ACC112 (cell line): ENCODE measurements at regions not wholly inside any gene's neighbourhood (a gene's known extent, or its start where the extent isn't known, plus 50 kb on each side); places are given as distances from the start of the nearest gene placed in this dataset.

Experiments used
- H2AFZ ChIP-seq: fragments of 200-600 bp; sonication (generic); one replicate; pipeline ENCODE4 v1.6.0; 2017; ENCODE audit warnings: antibody characterized with exemption, low read length; ENCODE audit not compliant: unreplicated experiment
- H3K27ac ChIP-seq: fragments of 200-600 bp; sonication (generic); 2 replicates; pipeline ENCODE4 v1.5.1; 2014; ENCODE audit warnings: low read depth, mild to moderate bottlenecking, antibody characterized with exemption, low read length, moderate library complexity
- H3K27me3 ChIP-seq: fragments of 200-600 bp; sonication (generic); 2 replicates; pipeline ENCODE4 v1.6.1; 2014; ENCODE audit warnings: mild to moderate bottlenecking, antibody characterized with exemption, low read length, moderate library complexity, mixed read lengths; ENCODE audit not compliant: insufficient read depth
- H3K36me3 ChIP-seq: fragments of 200-600 bp; sonication (generic); 2 replicates; pipeline ENCODE4 v1.6.1; 2016; ENCODE audit warnings: mild to moderate bottlenecking, antibody characterized with exemption, low read length, moderate library complexity, mixed read lengths; ENCODE audit not compliant: insufficient read depth
- H3K4me1 ChIP-seq: fragments of 200-600 bp; sonication (generic); one replicate; pipeline ENCODE4 v1.6.1; 2016; ENCODE audit warnings: low read length, mixed read lengths; ENCODE audit not compliant: insufficient read depth, unreplicated experiment, control insufficient read depth
- H3K4me3 ChIP-seq: fragments of 200-600 bp; sonication (generic); 2 replicates; pipeline ENCODE4 v1.5.1; 2014; ENCODE audit warnings: mild to moderate bottlenecking, low read depth, low read length
- H3K79me2 ChIP-seq: fragments of 200-600 bp; sonication (generic); one replicate; pipeline ENCODE4 v1.6.0; 2016; ENCODE audit warnings: low read length; ENCODE audit not compliant: control insufficient read depth, unreplicated experiment, insufficient read depth

DNA sequence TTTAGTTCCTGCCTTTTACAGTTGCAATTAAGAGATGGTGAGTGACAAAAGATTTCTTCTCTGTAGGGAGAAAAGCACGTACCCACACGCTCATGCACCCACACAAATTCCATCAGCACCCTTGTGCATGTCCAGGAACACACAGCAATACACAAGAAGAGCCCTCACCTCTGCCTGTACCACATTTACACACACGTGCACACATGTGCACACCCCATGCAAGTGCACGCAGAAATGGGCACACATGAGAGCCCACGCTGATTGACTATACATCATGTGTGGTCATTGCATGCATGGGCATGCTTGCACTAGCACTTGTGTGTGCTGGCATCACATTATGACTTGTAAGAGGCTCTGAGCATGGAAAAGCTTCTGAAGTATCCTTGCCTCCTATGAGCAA is 70.5 kb downstream of the SERPINA3 start:
- no peaks in the 10 kb centered on the region for H3K27me3 ChIP-seq
- no peak overlapping the region for H2AFZ ChIP-seq
- no peak overlapping the region for H3K4me3 ChIP-seq
- H3K79me2 ChIP-seq = no peaks in the 10 kb centered on the region
- no peaks in the 10 kb centered on the region for H3K36me3 ChIP-seq
- H3K4me1 ChIP-seq = no peaks in the 10 kb centered on the region
- no peak overlapping the region for H3K27ac ChIP-seq

- Histone ChIP-seq H3K27ac (no peak overlapping the region), H2AFZ (no peak overlapping the region), H3K79me2 (no peaks in the 10 kb centered on the region), H3K27me3 (no peaks in the 10 kb centered on the region), H3K4me3 (no peak overlapping the region), H3K36me3 (no peaks in the 10 kb centered on the region), H3K4me1 (no peaks in the 10 kb centered on the region)
These were observed 69.9 kb downstream of the SERPINA3 start for GRCh38 chr14:94682061-94682516.

- Histone ChIP-seq H3K27ac (no peak overlapping the region), H3K27me3 (no peaks in the 10 kb centered on the region), H3K4me1 (no peaks in the 10 kb centered on the region), H3K79me2 (no peaks in the 10 kb centered on the region), H3K36me3 (no peaks in the 10 kb centered on the region), H3K4me3 (no peak overlapping the region), H2AFZ (no peak overlapping the region)
These were observed 69.3 kb downstream of the SERPINA3 start for GRCh38 chr14:94681300-94682060.

DNA sequence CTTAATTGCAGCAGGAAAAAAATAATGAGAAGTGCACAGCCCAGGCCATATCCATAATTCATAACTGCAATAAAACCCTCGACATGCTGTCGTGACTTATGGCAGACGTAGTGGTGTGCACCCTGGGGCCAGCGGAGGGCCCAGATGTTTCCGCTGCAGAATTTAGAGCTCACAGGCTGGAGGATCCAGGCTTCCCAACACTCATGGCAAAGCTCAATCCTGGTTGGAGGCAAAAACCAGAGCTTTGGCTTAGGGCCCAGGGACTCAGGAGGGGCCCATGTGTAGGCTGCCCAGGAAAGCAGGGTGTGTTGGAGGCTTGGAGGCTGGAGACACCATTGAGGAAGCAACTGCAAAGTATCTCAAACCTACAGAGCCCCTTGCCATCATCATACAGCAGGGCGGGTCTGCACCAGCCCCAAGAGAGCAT is 68.7 kb downstream of the SERPINA3 start:
- Histone ChIP-seq H3K4me3 (no peak overlapping the region), H2AFZ (no peak overlapping the region), H3K36me3 (no peaks in the 10 kb centered on the region), H3K4me1 (no peaks in the 10 kb centered on the region), H3K27me3 (no peaks in the 10 kb centered on the region), H3K27ac (no peak overlapping the region), H3K79me2 (no peaks in the 10 kb centered on the region)

GRCh38 chr14:94679937-94680861 is 68.0 kb downstream of the SERPINA3 start:
- no peak overlapping the region for H3K27ac ChIP-seq
- no peak overlapping the region for H2AFZ ChIP-seq
- no peaks in the 10 kb centered on the region for H3K36me3 ChIP-seq
- H3K27me3 ChIP-seq = no peaks in the 10 kb centered on the region
- no peaks in the 10 kb centered on the region for H3K79me2 ChIP-seq
- H3K4me1 ChIP-seq = no peaks in the 10 kb centered on the region
- H3K4me3 ChIP-seq = no peak overlapping the region

DNA sequence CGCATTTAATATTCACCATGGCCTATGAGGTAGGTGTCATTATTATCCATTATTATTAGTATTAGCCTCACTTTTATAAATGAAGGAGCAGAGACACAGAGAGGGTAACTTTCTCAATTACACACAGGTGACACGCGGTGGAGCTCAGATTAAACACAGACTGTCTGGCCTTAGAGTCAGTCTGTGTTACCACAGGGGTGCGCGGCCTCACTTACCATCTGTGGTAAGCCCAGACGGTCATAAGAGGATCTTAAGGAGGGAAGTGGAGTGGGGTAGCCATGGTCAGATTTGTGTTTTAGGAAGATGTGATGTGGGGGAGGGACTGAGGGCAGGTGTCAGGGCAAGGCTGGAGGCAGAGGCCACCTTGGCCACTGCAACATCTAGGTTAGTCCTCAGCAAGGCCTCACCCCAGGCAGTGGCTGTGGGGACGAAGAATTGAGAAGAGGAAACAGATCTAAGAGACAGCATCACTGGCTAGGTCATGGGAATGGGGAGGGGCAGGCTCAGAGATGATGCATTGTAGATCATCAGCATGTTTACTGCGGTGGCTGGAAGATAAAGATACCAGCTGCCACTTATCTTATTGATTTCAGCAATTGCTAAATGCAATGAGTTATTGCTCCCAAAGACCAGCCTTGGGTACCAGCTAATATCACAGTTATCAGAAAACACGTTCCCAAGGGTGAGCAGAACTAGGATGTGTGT is 67.1 kb downstream of the SERPINA3 start:
- Histone ChIP-seq H3K36me3 (no peaks in the 10 kb centered on the region), H3K27me3 (no peaks in the 10 kb centered on the region), H3K4me1 (peaks cover 2% of the 10 kb centered on the region), H3K27ac (no peak overlapping the region), H3K4me3 (no peak overlapping the region), H3K79me2 (no peaks in the 10 kb centered on the region), H2AFZ (no peak overlapping the region)

DNA sequence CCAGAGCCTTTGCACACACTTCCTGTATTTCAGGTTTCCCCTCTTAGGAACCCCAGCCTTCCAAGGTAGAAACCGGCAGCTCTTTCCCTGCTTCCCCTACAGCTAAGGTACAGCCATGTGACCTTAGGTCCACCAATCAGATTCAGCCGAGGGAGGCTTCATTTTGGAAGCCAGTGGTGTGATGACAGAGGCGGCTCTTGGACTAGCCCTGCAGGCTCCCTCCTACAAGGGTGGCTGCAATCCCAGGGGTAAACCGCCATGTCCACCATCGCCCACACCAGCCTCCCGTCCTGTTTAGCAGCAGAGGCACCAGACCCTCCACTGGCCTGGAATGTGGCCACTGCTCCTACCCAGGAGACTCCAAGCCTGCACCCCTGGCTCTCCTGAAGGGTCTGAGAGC is 65.6 kb downstream of the SERPINA3 start:
- Histone ChIP-seq H3K79me2 (no peaks in the 10 kb centered on the region), H3K27ac (no peak overlapping the region), H3K27me3 (no peaks in the 10 kb centered on the region), H3K36me3 (no peaks in the 10 kb centered on the region), H3K4me1 (peaks cover 11% of the 10 kb centered on the region), H2AFZ (no peak overlapping the region), H3K4me3 (no peak overlapping the region)

DNA sequence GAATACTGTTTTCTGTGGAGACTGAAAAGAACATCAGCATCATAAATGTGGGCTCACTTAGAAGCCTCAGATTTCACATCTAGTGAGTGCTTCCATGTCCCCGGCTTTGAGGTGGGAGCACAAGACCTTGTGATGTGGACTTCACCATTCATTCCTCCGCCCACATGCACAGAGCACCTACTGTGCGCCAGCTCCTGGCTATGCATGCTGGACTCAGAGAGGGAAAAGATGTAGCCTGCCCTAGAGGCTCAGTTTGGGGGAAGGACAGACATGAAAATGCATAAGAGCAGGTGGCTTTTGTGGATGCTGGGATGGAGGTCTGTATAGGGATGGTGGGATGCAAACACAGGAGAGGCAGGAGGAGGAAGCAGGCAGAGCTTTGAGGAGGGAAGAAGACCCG is 65.0 kb downstream of the SERPINA3 start:
- H3K36me3 ChIP-seq = no peaks in the 10 kb centered on the region
- H3K79me2 ChIP-seq = no peaks in the 10 kb centered on the region
- peaks cover 11% of the 10 kb centered on the region for H3K4me1 ChIP-seq
- no peak overlapping the region for H2AFZ ChIP-seq
- no peak overlapping the region for H3K4me3 ChIP-seq
- H3K27ac ChIP-seq = no peak overlapping the region
- H3K27me3 ChIP-seq = no peaks in the 10 kb centered on the region

DNA sequence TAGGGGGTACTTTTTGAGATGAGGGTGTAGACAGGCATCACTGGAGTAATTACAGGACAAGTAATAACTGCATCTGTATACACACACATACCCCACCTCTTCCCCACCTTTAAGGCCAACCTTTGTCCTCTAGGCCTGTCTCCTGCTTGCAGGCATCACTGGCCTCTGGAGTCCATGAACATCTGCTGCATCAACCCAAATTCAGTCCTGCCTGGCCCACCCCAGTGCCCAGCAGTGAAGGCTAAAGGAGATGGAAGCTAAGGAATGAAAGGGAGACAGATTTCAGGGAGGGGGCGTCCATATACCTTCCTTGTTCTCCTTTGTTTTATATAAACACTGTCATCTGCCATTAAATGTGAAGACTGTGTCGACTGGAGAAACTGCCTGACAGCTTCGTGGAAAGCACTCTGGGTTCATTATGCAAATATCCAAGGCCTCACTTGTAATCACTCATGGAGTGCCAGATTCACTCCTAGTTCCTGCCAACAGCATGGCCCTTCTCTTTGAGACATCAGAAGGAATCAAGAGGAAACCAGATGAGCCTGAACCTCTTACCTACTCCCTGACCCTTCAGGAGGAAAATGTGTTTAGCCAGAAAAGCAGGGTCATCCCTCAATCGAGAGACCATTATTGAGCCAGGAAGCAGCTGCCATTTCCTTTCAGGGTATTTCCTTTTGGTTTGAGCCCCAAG is 64.4 kb downstream of the SERPINA3 start:
- H3K4me3 ChIP-seq = no peak overlapping the region
- H3K27ac ChIP-seq = no peak overlapping the region
- H3K27me3 ChIP-seq = no peaks in the 10 kb centered on the region
- H3K79me2 ChIP-seq = no peaks in the 10 kb centered on the region
- no peaks in the 10 kb centered on the region for H3K36me3 ChIP-seq
- H3K4me1 ChIP-seq = peaks cover 11% of the 10 kb centered on the region
- no peak overlapping the region for H2AFZ ChIP-seq

GRCh38 chr14:94675036-94675435 is 62.8 kb downstream of the SERPINA3 start:
- peaks cover 11% of the 10 kb centered on the region for H3K4me1 ChIP-seq
- no peaks in the 10 kb centered on the region for H3K27me3 ChIP-seq
- H3K27ac ChIP-seq = no peak overlapping the region
- no peaks in the 10 kb centered on the region for H3K79me2 ChIP-seq
- H3K4me3 ChIP-seq = no peak overlapping the region
- no peak overlapping the region for H2AFZ ChIP-seq
- H3K36me3 ChIP-seq = no peaks in the 10 kb centered on the region
